OCI-LY3 (cell line): ENCODE measurements at regions not wholly inside any gene's neighbourhood (a gene's known extent, or its start where the extent isn't known, plus 50 kb on each side); places are given as distances from the start of the nearest gene placed in this dataset.

ENCODE experiments used
- EZH2phosphoT487 ChIP-seq: fragments of 200-600 bp; shearing (Covaris generic); IDR thresholded peaks from 2 replicates; pipeline ENCODE4 v1.6.1; 2018; ENCODE audit warnings: antibody characterized with exemption, mixed run types, low read depth
- TF ChIP-seq, protein P1 (sequence below): fragments of 200-600, 300-600 bp; sonication (generic); IDR thresholded peaks from 2 replicates; pipeline ENCODE4 v1.5.1; 2014; ENCODE audit warnings: antibody characterized with exemption, low read length, low read depth

GRCh38 chr14:52155651-52156213 is 86.9 kb upstream of the NID2 start:
- TF ChIP-seq, protein P1, sequence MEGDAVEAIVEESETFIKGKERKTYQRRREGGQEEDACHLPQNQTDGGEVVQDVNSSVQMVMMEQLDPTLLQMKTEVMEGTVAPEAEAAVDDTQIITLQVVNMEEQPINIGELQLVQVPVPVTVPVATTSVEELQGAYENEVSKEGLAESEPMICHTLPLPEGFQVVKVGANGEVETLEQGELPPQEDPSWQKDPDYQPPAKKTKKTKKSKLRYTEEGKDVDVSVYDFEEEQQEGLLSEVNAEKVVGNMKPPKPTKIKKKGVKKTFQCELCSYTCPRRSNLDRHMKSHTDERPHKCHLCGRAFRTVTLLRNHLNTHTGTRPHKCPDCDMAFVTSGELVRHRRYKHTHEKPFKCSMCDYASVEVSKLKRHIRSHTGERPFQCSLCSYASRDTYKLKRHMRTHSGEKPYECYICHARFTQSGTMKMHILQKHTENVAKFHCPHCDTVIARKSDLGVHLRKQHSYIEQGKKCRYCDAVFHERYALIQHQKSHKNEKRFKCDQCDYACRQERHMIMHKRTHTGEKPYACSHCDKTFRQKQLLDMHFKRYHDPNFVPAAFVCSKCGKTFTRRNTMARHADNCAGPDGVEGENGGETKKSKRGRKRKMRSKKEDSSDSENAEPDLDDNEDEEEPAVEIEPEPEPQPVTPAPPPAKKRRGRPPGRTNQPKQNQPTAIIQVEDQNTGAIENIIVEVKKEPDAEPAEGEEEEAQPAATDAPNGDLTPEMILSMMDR, result no peak
- TF ChIP-seq EZH2phosphoT487, result no peak
